Sigmoid colon (tissue), 4 donors: ENCODE measurements at regions not wholly inside any gene's neighbourhood (a gene's known extent, or its start where the extent isn't known, plus 50 kb on each side); places are given as distances from the start of the nearest gene placed in this dataset.

Experiments used
- POLR2A ChIP-seq, 2 donors: fragments of 450-650 bp; IDR thresholded peaks; one replicate each; pipeline ENCODE4 v1.6.1; 2016; ENCODE audit warnings: antibody characterized with exemption in 2 of 2, mild to moderate bottlenecking in 2 of 2, moderate library complexity in 2 of 2
- POLR2AphosphoS5 ChIP-seq, 4 donors: sonication (generic); formaldehyde crosslinking; IDR thresholded peaks; one replicate each; pipeline ENCODE4 v1.6.1; 2017; ENCODE audit warnings: antibody characterized with exemption in 4 of 4

- TF ChIP-seq POLR2A (IDR thresholded peaks at IDR 0.05) (no peak), POLR2AphosphoS5 (IDR thresholded peaks at IDR 0.05) (no peak)
Observed at GRCh38 chr5:158174918-158175851, 316.2 kb upstream of the CLINT1 start.
